ENCODE measurements at regions not wholly inside any gene's neighbourhood (a gene's known extent, or its start where the extent isn't known, plus 50 kb on each side); places are given as distances from the start of the nearest gene placed in this dataset.
"Not testable (repeated sequence)": the region's sequence is repeated elsewhere in the genome, so short reads cannot be mapped to it uniquely, and the experiment has no call there.

- TF ChIP-seq CTCF, POLR2A (IDR thresholded peaks at IDR 0.05): not testable (repeated sequence)
Observed at GRCh38 chr7:42542446-42542845, 305.4 kb upstream of the GLI3 start.

All from body of pancreas (tissue), 4 donors.